Panc1 (cell line): ENCODE measurements at regions not wholly inside any gene's neighbourhood (a gene's known extent, or its start where the extent isn't known, plus 50 kb on each side); places are given as distances from the start of the nearest gene placed in this dataset.
"Not testable (repeated sequence)": the region's sequence is repeated elsewhere in the genome, so short reads cannot be mapped to it uniquely, and the experiment has no call there.

Source experiments
- ATAC-seq: fragments of 200-7000 bp; cut with Tn5 transposase; 2 replicates; pipeline ENCODE4 v1.9.1; 2020; ENCODE audit warnings: mild to moderate bottlenecking, moderate library complexity
- BruUV-seq: library from RNA; stranded (reverse); fragments of 400-500 nt; replicated peaks from 2 replicates; lab custom pipeline; 2021; lab: Mats Ljungman, UMichigan
- CTCF ChIA-PET: fragments of 300-600 bp; sonication (Branson Sonifier 250); formaldehyde crosslinking; loops from one replicate; lab custom pipeline; 2022; ENCODE audit warnings: antibody characterized with exemption; lab: Charles Lee
- POLR2A ChIA-PET: fragments of 300-600 bp; sonication (Branson Sonifier 250); formaldehyde crosslinking; loops from one replicate; lab custom pipeline; 2022; ENCODE audit warnings: antibody characterized with exemption; lab: Charles Lee
- DNase-seq: peaks from one replicate; pipeline ENCODE4 v3.0.0-alpha.2; 2010; ENCODE audit warnings: low read depth, low spot score
- H3K27ac ChIP-seq: 2 replicates; pipeline ENCODE4 v1.5.1; 2011; ENCODE audit warnings: mild to moderate bottlenecking, low read length, inconsistent platforms
- H3K27me3 ChIP-seq: fragments of 200-500 bp; sonication (Bioruptor generic); 2 replicates; pipeline ENCODE4 v1.6.0; 2014; ENCODE audit warnings: low read length, inconsistent platforms; ENCODE audit not compliant: control insufficient read depth, insufficient read depth
- H3K36me3 ChIP-seq: fragments of 200-500 bp; sonication (Bioruptor generic); 2 replicates; pipeline ENCODE4 v1.5.1; 2014; ENCODE audit warnings: inconsistent platforms, mild to moderate bottlenecking, low read length, moderate library complexity; ENCODE audit not compliant: control insufficient read depth, insufficient read depth
- H3K4me1 ChIP-seq: 2 replicates; pipeline ENCODE4 v1.5.1; 2011; ENCODE audit warnings: inconsistent platforms, mild to moderate bottlenecking, low read length, moderate library complexity; ENCODE audit not compliant: control insufficient read depth, insufficient read depth
- H3K4me3 ChIP-seq, 2 experiments: 2 replicates each; pipeline ENCODE4 v1.5.1; 2011 to 2012; ENCODE audit warnings: low read depth in 2 of 2, low read length in 2 of 2, mild to moderate bottlenecking in 2 of 2, inconsistent platforms in 1 of 2, moderate library complexity in 1 of 2
- H3K9me3 ChIP-seq: fragments of 200-500 bp; sonication (Bioruptor generic); 2 replicates; pipeline ENCODE4 v1.5.1; 2014; ENCODE audit warnings: low read depth, mild to moderate bottlenecking, inconsistent platforms, low read length, moderate library complexity; ENCODE audit not compliant: control insufficient read depth, insufficient read depth
- CTCF ChIP-seq: fragments of 450-650 bp; IDR thresholded peaks from 2 replicates; pipeline ENCODE4 v1.5.1; 2017; ENCODE audit warnings: mild to moderate bottlenecking
- POLR2AphosphoS5 ChIP-seq: IDR thresholded peaks from 2 replicates; pipeline ENCODE4 v1.6.1; 2012; ENCODE audit warnings: mild to moderate bottlenecking, low read depth, low read length, moderate library complexity
- REST ChIP-seq, 2 experiments: IDR thresholded peaks; 2 replicates each; pipeline ENCODE4 v1.6.1; 2011 to 2012; ENCODE audit warnings: low read depth in 2 of 2, control low read depth in 1 of 2, low read length in 1 of 2, mild to moderate bottlenecking in 1 of 2, moderate library complexity in 1 of 2; ENCODE audit not compliant: insufficient read depth in 1 of 2
- SIN3A ChIP-seq: IDR thresholded peaks from 2 replicates; pipeline ENCODE4 v1.6.1; 2012; ENCODE audit warnings: low read depth, mild to moderate bottlenecking, low read length, moderate library complexity, borderline replicate concordance; ENCODE audit not compliant: insufficient read depth
- TCF7L2 ChIP-seq: IDR thresholded peaks from 2 replicates; pipeline ENCODE4 v1.6.1; 2011; ENCODE audit warnings: mild to moderate bottlenecking, low read depth, low read length, inconsistent platforms
- in situ Hi-C: cut with HindIII; loops from 2 replicates; pipeline ENCODE4 v1.10.0; 2016; ENCODE audit warnings: low sequenced_read_pairs, low pct_unique_long_range_greater_than_20kb
- intact Hi-C: fragments of 100-400 bp; cut with micrococcal nuclease; formaldehyde crosslinking; loops from one replicate; pipeline ENCODE4 v1.10.0; 2022; ENCODE audit not compliant: unreplicated experiment

DNA sequence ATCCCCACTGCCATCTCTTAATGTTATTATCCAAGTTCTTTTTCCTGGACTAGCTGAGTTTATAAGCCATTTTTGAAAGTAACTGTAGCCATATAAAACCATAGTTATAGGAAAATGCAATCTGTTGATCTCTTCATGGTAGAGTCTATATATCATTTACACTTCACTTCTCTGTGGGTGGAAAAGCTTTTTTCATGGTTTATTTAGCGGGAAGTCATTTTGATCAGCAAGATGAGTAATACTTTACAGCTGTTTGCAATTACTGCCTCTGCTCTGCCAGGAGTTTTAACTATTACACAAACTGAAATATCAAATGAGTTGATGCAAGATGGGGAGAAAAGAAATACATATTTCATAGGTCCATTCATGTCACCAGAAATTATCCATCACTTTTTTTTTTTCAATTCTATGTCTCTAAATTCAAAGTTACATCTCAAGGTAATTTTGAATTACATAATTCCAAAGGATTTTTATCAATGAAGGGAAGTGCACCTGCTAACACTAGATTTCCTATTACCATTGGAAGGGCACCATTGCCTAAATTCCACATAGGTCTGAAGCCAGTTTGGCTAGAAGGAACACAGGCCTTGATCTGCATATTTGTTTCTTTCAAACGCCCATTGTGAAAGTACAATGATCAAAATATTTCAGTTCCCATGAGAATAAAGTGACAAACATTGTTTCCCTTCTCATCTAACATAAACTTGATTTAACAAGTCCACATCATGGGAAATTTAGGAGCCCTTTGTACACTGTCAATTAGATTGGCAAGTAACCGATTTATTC is 296.7 kb downstream of the ZNF326 start:
- CTCF ChIA-PET: no interaction called here

DNA sequence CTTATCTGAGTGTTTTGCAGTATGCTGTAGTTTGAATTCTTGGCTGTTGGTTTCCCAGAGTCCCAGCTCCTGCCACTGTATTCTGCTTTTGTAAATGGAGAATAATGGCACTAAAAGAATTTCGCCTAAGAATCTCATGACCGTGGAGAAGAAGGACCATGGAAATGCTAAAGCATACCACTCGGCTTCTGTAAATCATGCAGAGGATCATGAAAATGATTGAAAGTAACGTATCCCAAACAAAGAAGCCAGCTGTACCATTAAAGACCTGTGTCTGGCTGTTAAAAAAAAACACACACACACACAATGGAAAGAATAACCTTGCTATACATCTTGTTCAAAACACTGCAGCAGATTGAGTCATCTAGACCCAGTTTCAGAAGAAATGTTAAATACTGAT is 287.9 kb downstream of the ZNF326 start:
- ChIA-PET POLR2A (no interaction called here), CTCF (no interaction called here)
- no peaks in the 10 kb centered on the region for H3K4me1 ChIP-seq
- no peaks in the 10 kb centered on the region for H3K36me3 ChIP-seq
- no peak overlapping the region for H3K4me3 ChIP-seq
- no TSS peak for BruUV-seq
- TF ChIP-seq SIN3A (no peak), CTCF (no peak), TCF7L2 (no peak), POLR2AphosphoS5 (no peak), REST (IDR thresholded peaks at IDR 0.05; ENCODE audit: insufficient read depth in 1 of 2, low read depth in 2 of 2, low read length in 1 of 2) (no peak)
- intact Hi-C loops: no loop called here
- ATAC-seq (no peak), DNase-seq (no peak)
- H3K9me3 ChIP-seq: no peaks in the 10 kb centered on the region
- in situ Hi-C loops: no loop called here
- H3K27ac ChIP-seq: no peak overlapping the region
- H3K27me3 ChIP-seq: no peaks in the 10 kb centered on the region

More for the DNA sequence above, 296.7 kb downstream of the ZNF326 start:
- TF ChIP-seq SIN3A: no peak
- TF ChIP-seq REST (IDR thresholded peaks at IDR 0.05; ENCODE audit: insufficient read depth in 1 of 2, low read depth in 2 of 2, low read length in 1 of 2): no peak
- TF ChIP-seq TCF7L2: no peak
- TF ChIP-seq POLR2AphosphoS5: no peak
- TF ChIP-seq CTCF: no peak
- no peak for DNase-seq
- Histone ChIP-seq H3K4me1 (no peaks in the 10 kb centered on the region), H3K9me3 (no peaks in the 10 kb centered on the region), H3K27ac (no peak overlapping the region), H3K27me3 (no peaks in the 10 kb centered on the region), H3K4me3 (no peak overlapping the region), H3K36me3 (no peaks in the 10 kb centered on the region)
- POLR2A ChIA-PET: no interaction called here
- intact Hi-C loops: no loop called here
- ATAC-seq: no peak
- in situ Hi-C loops: no loop called here
- no TSS peak for BruUV-seq

GRCh38 chr1:90281886-90282285 is 287.0 kb downstream of the ZNF326 start:
- in situ Hi-C loops, ATAC-seq, H3K9me3 ChIP-seq, intact Hi-C loops, H3K4me3 ChIP-seq, H3K36me3 ChIP-seq, H3K27ac ChIP-seq, DNase-seq, BruUV-seq, H3K27me3 ChIP-seq, CTCF ChIA-PET, POLR2A ChIA-PET, H3K4me1 ChIP-seq: not testable (repeated sequence)
